ENCODE measurements at regions not wholly inside any gene's neighbourhood (a gene's known extent, or its start where the extent isn't known, plus 50 kb on each side); places are given as distances from the start of the nearest gene placed in this dataset.

- DNase-seq = no peak
Observed at GRCh38 chr5:106966686-106967315, 703.9 kb downstream of the EFNA5 start.

- no peak for DNase-seq
Observed at GRCh38 chr5:106964132-106964531, 706.6 kb downstream of the EFNA5 start.

- no peak for DNase-seq
Observed at GRCh38 chr5:106963630-106964029, 707.1 kb downstream of the EFNA5 start.

GRCh38 chr5:106962464-106963230 is 708.1 kb downstream of the EFNA5 start:
- DNase-seq = peak; percentile 58

GRCh38 chr5:106959387-106959786 is 711.4 kb downstream of the EFNA5 start:
- DNase-seq = no peak

GRCh38 chr5:106957336-106957735 is 713.4 kb downstream of the EFNA5 start:
- no peak for DNase-seq

- no peak for DNase-seq
Observed at GRCh38 chr5:106956886-106957285, 713.9 kb downstream of the EFNA5 start.

- no peak for DNase-seq
Observed at GRCh38 chr5:106956187-106956586, 714.5 kb downstream of the EFNA5 start.

GRCh38 chr5:106940986-106941385 is 729.8 kb downstream of the EFNA5 start:
- no peak for DNase-seq

GRCh38 chr5:106940301-106940846 is 730.4 kb downstream of the EFNA5 start:
- no peak for DNase-seq

GRCh38 chr5:106923409-106923808 is 747.3 kb downstream of the EFNA5 start:
- DNase-seq = no peak

- DNase-seq = no peak
Observed at GRCh38 chr5:106921567-106921966, 749.2 kb downstream of the EFNA5 start.

- no peak for DNase-seq
Observed at GRCh38 chr5:106910486-106910885, 760.3 kb downstream of the EFNA5 start.

GRCh38 chr5:106909716-106910115 is 761.0 kb downstream of the EFNA5 start:
- no peak for DNase-seq

GRCh38 chr5:106907979-106908378 is 762.8 kb downstream of the EFNA5 start:
- DNase-seq = no peak

- DNase-seq = no peak
Observed at GRCh38 chr5:106906199-106906598, 764.5 kb downstream of the EFNA5 start.

- DNase-seq = no peak
Observed at GRCh38 chr5:106894964-106895363, 775.8 kb downstream of the EFNA5 start.

GRCh38 chr5:106882035-106882434 is 788.7 kb downstream of the EFNA5 start:
- no peak for DNase-seq

GRCh38 chr5:106880656-106881055 is 790.1 kb downstream of the EFNA5 start:
- peak; percentile 53 for DNase-seq

GRCh38 chr5:106877881-106878280 is 792.9 kb downstream of the EFNA5 start:
- no peak for DNase-seq

- no peak for DNase-seq
Observed at GRCh38 chr5:106876665-106877194, 794.0 kb downstream of the EFNA5 start.

GRCh38 chr5:106876298-106876622 is 794.5 kb downstream of the EFNA5 start:
- DNase-seq = no peak

GRCh38 chr5:106875591-106876297 is 795.0 kb downstream of the EFNA5 start:
- DNase-seq = peak; percentile 80

GRCh38 chr5:106874974-106875373 is 795.8 kb downstream of the EFNA5 start:
- no peak for DNase-seq

Measured in islet precursor cell (in vitro differentiated cells).